ENCODE measurements at regions not wholly inside any gene's neighbourhood (a gene's known extent, or its start where the extent isn't known, plus 50 kb on each side); places are given as distances from the start of the nearest gene placed in this dataset.

DNA sequence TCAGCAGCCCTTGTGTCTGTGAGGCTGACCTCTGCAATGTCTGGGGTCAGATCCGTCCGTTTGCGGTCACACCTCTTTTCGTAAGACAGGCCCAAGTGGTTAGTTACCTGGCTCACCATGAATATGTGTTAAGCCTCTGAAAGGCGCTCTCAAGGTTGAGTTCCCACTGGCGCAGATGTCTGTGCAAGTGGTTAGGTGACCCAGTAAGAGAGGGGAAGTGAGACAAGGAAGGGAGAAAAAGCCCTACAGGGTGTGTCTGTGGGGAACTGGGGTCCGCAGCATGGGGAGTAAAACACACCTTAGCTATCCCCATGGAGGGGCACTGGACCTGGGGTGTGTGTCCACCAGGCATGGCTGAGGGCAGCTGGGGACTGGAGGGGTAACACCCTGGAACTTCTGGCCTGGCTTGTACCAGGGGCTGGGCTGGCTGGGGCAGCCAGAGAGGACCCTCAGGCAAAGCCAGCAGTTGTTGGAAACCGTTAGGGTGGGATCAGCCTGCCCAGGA, 391.6 kb upstream of the PROK2 start:
- Histone ChIP-seq H3K27me3 (ENCODE audit: low read depth) (peaks cover 10% of the 10 kb centered on the region), H3K4me3 (no peak overlapping the region), H3K4me1 (no peaks in the 10 kb centered on the region), H3K9me3 (no peaks in the 10 kb centered on the region), H3K36me3 (replicated peaks) (no peaks in the 10 kb centered on the region)
- in situ Hi-C loops (cut with MboI; ENCODE audit: low sequenced_read_pairs), result no loop called here
- no peak for DNase-seq (ENCODE audit: low spot score in 2 of 2)

DNA sequence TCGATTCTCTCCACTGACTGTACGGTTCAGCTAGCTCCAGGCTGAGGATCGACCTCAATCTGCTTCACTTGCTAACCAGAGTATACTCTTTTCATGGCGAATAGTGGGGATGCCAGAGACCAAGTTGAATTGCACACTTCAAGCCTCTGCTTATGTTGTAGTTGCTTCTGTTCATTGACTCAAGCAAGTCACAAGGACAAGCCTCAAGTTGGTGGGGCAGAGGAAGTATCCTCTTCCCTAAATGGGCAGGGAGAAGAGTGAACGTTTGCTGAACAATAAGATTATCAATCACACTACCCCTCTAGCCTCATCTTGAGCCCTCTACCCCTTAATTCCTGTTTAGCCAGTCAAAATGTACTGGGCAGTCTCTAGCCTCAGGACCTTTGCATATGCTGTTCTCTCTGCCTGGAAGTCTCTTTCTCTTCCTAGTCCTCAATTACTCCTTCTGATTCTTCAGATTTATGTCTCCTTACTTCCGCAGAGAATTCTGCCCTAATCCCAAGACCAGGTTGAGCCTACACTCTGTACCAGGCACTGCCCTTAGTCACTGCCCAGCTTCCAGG, 390.4 kb upstream of the PROK2 start:
- Histone ChIP-seq H3K4me3 (no peak overlapping the region), H3K9me3 (no peaks in the 10 kb centered on the region), H3K36me3 (replicated peaks) (no peaks in the 10 kb centered on the region), H3K4me1 (no peaks in the 10 kb centered on the region), H3K27me3 (ENCODE audit: low read depth) (peaks cover 5% of the 10 kb centered on the region; the same call in 1 of the 2 replicates)
- in situ Hi-C loops (cut with MboI; ENCODE audit: low sequenced_read_pairs), result no loop called here
- no peak for DNase-seq (ENCODE audit: low spot score in 2 of 2)

DNA sequence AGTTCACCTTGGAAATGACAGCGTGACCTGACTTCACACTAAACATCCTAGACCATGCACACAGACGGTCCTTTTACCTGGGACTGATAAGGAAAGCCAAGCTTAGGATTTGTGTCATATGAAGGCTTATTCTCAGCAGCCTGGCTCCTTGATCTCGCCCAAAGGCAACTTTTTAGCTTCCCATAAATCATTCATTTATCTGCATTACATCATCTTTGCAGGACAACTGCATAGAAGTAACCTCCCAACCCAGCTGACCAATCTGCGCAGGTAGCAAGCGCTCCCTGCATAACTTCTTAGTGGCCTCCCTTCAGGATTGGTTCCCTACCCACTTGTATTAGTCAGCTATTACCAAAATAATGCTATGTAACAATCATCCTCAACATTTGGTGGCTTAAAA, 389.9 kb upstream of the PROK2 start:
- Histone ChIP-seq H3K4me3 (no peak overlapping the region), H3K36me3 (replicated peaks) (no peaks in the 10 kb centered on the region), H3K4me1 (no peaks in the 10 kb centered on the region), H3K27me3 (ENCODE audit: low read depth) (peaks cover 4% of the 10 kb centered on the region; the same call in 1 of the 2 replicates), H3K9me3 (no peaks in the 10 kb centered on the region)
- in situ Hi-C loops (cut with MboI; ENCODE audit: low sequenced_read_pairs), result no loop called here
- no peak for DNase-seq (ENCODE audit: low spot score in 2 of 2)

DNA sequence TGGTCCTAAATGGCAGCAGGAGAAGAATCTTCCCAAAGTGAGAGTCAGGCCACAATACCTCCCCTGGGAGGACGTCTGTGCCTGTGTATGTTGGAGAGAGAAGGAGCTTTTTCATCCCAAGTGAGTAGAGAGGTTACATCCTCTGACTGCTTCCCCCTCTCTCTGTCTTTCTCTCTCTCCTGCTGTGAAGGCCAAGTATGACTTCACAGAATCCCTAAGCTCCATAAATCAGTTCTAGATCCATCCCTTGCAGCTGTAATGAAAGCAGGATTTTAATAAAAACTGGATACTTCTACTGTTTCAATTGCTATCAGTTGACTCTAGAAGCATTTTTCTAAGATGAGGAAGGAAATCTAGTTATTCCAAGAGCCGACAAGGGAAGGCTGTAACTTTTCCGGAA, 389.1 kb upstream of the PROK2 start:
- no peak for DNase-seq (ENCODE audit: low spot score in 2 of 2)
- no peaks in the 10 kb centered on the region for H3K4me1 ChIP-seq
- no peaks in the 10 kb centered on the region for H3K36me3 ChIP-seq (replicated peaks)
- H3K4me3 ChIP-seq, result no peak overlapping the region
- H3K27me3 ChIP-seq (ENCODE audit: low read depth), result no peaks in the 10 kb centered on the region
- H3K9me3 ChIP-seq, result no peaks in the 10 kb centered on the region
- in situ Hi-C loops (cut with MboI; ENCODE audit: low sequenced_read_pairs), result no loop called here

DNA sequence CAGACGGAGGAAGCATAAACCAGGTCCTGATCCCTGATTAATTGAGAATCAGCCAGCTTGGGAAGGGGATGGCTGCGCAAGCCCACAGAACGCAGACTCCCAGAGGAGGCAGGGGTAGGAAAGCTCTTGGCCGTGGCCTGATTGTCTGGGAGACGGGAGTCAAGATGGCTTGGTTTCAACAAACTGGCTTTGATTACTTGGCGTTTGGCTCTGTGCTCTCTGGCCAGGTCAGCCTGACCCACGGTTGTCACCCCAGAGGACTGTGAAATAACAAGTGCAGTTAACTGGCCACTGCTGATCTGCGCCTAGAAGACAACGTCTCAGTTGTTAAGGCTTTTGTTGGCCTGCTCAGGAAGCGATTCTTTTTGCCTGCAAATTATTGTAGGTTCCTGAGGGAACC, 387.0 kb upstream of the PROK2 start:
- no peak for DNase-seq (ENCODE audit: low spot score in 2 of 2)
- H3K9me3 ChIP-seq, result no peaks in the 10 kb centered on the region
- H3K4me1 ChIP-seq, result no peaks in the 10 kb centered on the region
- no peaks in the 10 kb centered on the region for H3K36me3 ChIP-seq (replicated peaks)
- in situ Hi-C loops (cut with MboI; ENCODE audit: low sequenced_read_pairs), result no loop called here
- H3K4me3 ChIP-seq, result no peak overlapping the region
- H3K27me3 ChIP-seq (ENCODE audit: low read depth), result no peaks in the 10 kb centered on the region

DNA sequence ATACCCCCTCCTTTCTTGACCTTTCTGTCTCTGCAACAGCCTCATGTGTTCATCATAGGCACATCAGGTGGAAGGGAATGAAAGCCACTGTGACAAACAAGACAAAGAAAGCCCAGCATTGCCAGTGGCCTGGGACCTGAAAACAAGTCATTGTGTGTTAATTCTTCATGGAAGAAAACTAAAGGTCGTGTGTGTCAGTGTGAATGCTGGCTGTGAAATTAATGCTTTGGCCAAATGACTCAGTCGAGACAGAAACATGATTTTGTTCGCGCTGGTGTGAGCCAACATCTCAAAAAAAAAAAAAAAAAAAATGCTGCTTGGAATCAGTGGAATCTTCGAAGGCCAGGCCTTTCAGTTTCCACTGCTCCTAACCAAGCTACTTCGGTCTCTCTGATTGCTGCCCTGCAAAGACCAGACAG, 386.5 kb upstream of the PROK2 start:
- Histone ChIP-seq H3K4me1 (no peaks in the 10 kb centered on the region), H3K4me3 (no peak overlapping the region), H3K36me3 (replicated peaks) (no peaks in the 10 kb centered on the region), H3K9me3 (no peaks in the 10 kb centered on the region), H3K27me3 (ENCODE audit: low read depth) (no peaks in the 10 kb centered on the region)
- in situ Hi-C loops (cut with MboI; ENCODE audit: low sequenced_read_pairs), result no loop called here
- DNase-seq (ENCODE audit: low spot score in 2 of 2), result no peak

DNA sequence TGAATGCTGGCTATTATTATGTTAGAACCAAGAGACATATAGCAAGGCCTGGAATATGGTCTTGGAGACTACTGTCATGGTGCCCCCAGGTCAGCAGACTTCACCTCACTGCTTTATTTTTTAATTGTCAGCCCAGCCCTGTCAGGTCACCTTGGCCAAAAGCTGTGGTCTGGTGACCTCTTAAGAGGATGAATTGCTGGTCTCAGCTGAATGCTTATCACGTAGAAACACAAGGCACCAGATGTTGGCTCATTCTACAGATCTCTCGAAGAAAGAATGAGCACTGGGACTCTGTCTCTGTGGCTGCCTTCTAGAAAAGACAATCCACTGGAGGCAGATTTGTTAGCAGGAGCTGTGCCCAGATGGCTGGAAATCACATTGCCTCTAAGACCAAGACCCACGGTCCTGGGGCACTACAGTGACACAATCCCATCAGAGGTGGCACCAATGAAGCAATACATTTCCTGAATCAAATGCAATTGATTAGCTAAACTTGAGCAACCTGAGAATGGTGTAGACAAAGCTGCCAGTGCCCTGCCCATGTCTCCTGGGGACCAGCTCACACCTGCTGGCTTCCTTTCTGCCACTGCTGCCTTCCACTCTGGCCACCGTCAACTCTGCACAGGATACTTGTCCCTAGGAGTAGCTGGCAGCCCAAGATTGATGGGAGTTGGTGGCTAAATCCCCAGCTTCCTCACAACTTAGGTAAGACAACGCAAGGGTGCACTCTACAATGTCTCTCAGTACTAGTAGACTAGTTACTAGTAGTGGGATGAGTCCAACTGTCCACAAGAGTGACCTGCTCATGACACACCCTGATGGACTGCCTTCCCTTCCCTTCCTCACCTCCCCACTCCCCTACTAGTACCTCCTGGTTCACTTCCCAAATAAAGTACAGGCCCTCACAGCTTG, 384.9 kb upstream of the PROK2 start:
- DNase-seq (ENCODE audit: low spot score in 2 of 2), result no peak
- Histone ChIP-seq H3K4me3 (no peak overlapping the region), H3K4me1 (no peaks in the 10 kb centered on the region), H3K9me3 (no peaks in the 10 kb centered on the region), H3K36me3 (replicated peaks) (no peaks in the 10 kb centered on the region), H3K27me3 (ENCODE audit: low read depth) (no peaks in the 10 kb centered on the region)
- in situ Hi-C loops (cut with MboI; ENCODE audit: low sequenced_read_pairs), result no loop called here

DNA sequence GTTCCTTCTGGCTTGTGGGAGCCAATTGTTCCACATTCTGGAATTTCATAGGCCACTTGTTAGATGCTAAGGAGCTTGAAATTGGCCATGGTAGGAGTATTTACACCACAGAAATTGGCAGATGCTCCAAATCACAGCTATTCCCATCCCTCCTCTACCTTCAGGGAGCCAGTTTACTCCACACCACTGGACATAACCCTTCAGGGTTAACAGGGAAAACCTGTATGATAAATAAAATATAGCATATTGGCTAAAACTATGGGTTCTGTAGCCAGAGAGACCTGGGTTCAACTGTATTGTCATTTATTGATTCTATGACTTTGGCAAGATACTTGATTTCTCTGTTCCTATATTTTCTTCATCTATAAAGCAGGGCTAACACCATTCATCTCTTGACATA, 384.2 kb upstream of the PROK2 start:
- no peak for DNase-seq (ENCODE audit: low spot score in 2 of 2)
- Histone ChIP-seq H3K36me3 (replicated peaks) (no peaks in the 10 kb centered on the region), H3K4me3 (no peak overlapping the region), H3K4me1 (no peaks in the 10 kb centered on the region), H3K9me3 (no peaks in the 10 kb centered on the region), H3K27me3 (ENCODE audit: low read depth) (no peaks in the 10 kb centered on the region)
- in situ Hi-C loops (cut with MboI; ENCODE audit: low sequenced_read_pairs), result no loop called here

DNA sequence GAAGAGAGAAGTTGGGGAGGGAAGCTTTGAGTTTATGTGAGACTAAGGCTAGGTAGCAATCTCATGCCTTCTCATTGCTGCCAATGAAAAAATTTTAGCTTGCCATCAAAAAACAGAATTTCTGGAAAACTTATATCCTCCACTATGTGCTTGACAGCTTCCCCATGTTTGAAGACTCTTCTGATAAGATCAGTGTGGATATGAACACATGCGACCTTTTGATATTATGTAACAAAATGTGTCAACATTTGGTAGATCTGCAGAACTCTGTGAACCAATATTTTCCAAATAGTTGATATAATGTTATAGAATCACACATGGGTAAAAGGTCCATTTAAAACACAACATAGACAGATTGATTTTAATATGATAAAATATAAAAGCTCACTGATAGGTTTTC, 380.9 kb upstream of the PROK2 start:
- H3K27me3 ChIP-seq (ENCODE audit: low read depth), result no peaks in the 10 kb centered on the region
- H3K9me3 ChIP-seq, result no peaks in the 10 kb centered on the region
- DNase-seq (ENCODE audit: low spot score in 2 of 2), result no peak
- no peaks in the 10 kb centered on the region for H3K4me1 ChIP-seq
- H3K36me3 ChIP-seq (replicated peaks), result no peaks in the 10 kb centered on the region
- no peak overlapping the region for H3K4me3 ChIP-seq
- in situ Hi-C loops (cut with MboI; ENCODE audit: low sequenced_read_pairs), result no loop called here

DNA sequence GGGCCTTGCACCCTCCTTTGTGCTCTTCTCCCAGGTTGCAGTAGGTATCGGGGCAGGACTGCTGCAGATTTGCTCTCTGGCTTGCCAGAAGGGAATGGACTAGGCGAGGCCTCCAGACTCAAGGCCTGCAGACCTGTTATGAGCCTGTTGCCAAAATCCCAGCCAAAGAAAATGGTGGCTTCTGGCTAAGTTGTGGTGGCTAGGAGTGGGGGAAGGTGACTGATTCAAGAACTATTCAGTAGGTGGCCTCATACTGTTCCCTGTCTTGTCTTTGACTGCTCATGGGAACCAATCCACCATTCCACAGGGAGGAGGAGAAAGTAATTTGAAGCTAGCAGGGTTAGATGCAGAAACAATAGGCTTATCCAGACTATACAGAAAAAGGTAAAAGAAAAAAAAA, 380.4 kb upstream of the PROK2 start:
- Histone ChIP-seq H3K36me3 (replicated peaks) (no peaks in the 10 kb centered on the region), H3K27me3 (ENCODE audit: low read depth) (no peaks in the 10 kb centered on the region), H3K4me3 (no peak overlapping the region), H3K4me1 (no peaks in the 10 kb centered on the region), H3K9me3 (no peaks in the 10 kb centered on the region)
- DNase-seq (ENCODE audit: low spot score in 2 of 2), result no peak
- in situ Hi-C loops (cut with MboI; ENCODE audit: low sequenced_read_pairs), result no loop called here

DNA sequence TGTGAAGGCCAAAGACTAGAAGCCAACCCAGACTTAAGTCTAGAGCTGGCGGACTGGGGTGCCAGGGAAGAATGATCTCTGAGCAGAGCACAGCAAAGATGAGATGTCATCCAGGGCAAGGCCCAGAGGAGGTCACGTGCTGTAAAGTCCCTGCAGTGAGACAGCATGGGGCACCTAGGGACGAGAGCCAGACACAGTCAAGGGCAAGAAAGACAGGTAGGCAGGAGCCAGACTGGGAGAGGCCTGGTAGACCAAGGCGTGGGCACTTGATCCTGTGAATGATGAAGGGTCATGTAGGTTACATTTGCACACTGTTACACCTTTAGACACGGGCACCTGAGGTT, 379.7 kb upstream of the PROK2 start:
- in situ Hi-C loops (cut with MboI; ENCODE audit: low sequenced_read_pairs), result no loop called here
- H3K4me1 ChIP-seq, result no peaks in the 10 kb centered on the region
- no peaks in the 10 kb centered on the region for H3K27me3 ChIP-seq (ENCODE audit: low read depth)
- no peaks in the 10 kb centered on the region for H3K36me3 ChIP-seq (replicated peaks)
- H3K9me3 ChIP-seq, result no peaks in the 10 kb centered on the region
- no peak for DNase-seq (ENCODE audit: low spot score in 2 of 2)
- no peak overlapping the region for H3K4me3 ChIP-seq

DNA sequence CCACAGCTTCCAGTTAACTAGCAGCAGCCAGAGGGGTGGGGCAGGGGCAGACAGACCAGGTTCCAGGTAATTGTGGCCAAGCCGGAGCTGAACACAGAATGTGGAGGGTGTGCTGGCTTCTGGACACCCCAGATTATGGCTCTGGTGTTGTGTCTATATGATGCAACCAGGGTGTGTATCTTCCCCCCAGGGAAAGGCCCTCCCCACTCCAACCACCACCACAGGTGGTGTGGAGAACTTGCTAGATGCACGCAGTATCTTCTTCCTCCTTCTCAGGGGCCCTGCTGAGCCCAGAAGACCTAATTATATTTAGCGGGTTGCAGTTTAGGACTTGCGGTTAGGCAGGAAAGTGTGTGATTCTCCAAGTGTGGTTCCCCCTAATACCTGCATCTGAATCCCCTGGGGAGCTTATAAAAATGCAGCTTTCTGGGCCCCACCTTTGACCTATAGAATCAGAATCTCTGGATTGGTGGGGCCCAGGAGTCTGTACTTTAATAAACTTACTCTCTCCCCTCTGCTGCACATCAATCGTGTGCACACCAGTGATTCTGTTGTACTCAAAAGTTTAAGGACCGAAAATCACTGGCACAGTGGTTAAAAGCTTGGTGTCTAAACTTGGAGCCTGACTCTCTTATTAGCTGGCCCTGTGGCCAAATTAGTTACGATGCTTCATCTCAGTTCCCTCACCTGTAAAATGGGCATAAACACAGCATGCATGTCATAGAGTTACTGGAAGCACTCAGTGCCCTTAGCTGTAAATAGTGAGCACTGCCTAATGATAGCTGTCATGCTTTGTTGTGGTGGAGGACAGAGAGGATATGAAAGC, 379.1 kb upstream of the PROK2 start:
- Histone ChIP-seq H3K27me3 (ENCODE audit: low read depth) (no peaks in the 10 kb centered on the region), H3K4me3 (no peak overlapping the region), H3K36me3 (replicated peaks) (no peaks in the 10 kb centered on the region), H3K4me1 (no peaks in the 10 kb centered on the region), H3K9me3 (no peaks in the 10 kb centered on the region)
- in situ Hi-C loops (cut with MboI; ENCODE audit: low sequenced_read_pairs), result no loop called here
- no peak for DNase-seq (ENCODE audit: low spot score in 2 of 2)

DNA sequence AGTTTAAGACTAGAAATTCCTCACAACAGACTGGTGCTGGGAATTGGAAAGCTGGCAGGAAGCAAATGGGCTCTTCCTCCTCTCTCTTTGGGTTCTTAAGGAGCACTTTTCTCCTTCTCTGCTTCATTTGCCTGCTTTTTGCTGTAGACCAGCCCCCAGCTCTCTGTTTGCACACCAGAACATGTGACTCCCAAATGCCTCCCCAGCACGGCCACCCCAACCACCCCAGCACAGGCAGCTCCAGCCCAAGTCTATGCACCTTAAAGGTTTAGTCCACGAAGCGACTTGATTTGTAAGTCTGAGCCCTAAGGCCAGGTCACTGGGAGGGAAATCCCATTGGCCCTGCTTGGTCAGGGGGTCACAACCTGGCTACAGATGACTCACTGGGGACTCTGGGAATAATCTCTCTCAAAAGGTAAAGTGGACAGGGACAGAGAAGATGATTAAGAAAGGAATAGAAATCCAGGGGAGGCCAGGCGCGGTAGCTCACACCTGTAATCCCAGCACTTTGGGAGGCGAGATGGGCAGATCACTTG, 377.8 kb upstream of the PROK2 start:
- DNase-seq (ENCODE audit: low spot score in 2 of 2), result no peak
- no peaks in the 10 kb centered on the region for H3K4me1 ChIP-seq
- in situ Hi-C loops (cut with MboI; ENCODE audit: low sequenced_read_pairs), result no loop called here

More for the DNA sequence above, 377.8 kb upstream of the PROK2 start:
- no peaks in the 10 kb centered on the region for H3K36me3 ChIP-seq (replicated peaks)
- no peak overlapping the region for H3K4me3 ChIP-seq
- H3K27me3 ChIP-seq (ENCODE audit: low read depth), result no peaks in the 10 kb centered on the region
- H3K9me3 ChIP-seq, result no peaks in the 10 kb centered on the region
